ENCODE measurements at regions not wholly inside any gene's neighbourhood (a gene's known extent, or its start where the extent isn't known, plus 50 kb on each side); places are given as distances from the start of the nearest gene placed in this dataset.

DNA sequence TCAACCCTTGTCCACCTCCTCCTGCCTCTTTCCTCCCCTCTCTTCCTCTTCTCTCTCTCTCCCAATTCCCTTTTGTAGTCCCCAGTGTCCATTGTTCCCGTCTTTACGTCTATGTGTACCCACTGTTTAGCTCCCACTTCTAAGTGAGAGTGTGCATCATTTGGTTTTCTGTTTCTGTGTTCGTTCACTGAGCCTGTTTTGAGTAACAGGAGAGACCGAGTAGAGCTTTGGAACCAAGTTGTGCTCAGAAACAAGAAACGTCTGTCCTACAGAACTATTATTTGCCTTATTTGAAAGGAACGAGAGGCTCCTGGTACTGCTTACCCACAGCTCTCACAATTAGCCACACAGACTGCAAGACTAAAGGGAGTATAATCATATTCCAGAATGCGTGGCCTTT lies 50.1 kb upstream of the MAPRE2 start:
- TF ChIP-seq CTCF (IDR thresholded peaks at IDR 0.05) (no peak), POLR2A (IDR thresholded peaks at IDR 0.05) (no peak), EP300 (IDR thresholded peaks at IDR 0.05; ENCODE audit: low read depth) (no peak), POLR2AphosphoS5 (IDR thresholded peaks at IDR 0.05) (no peak)

All from transverse colon (tissue), 4 donors.